ENCODE measurements at regions not wholly inside any gene's neighbourhood (a gene's known extent, or its start where the extent isn't known, plus 50 kb on each side); places are given as distances from the start of the nearest gene placed in this dataset.

DNA sequence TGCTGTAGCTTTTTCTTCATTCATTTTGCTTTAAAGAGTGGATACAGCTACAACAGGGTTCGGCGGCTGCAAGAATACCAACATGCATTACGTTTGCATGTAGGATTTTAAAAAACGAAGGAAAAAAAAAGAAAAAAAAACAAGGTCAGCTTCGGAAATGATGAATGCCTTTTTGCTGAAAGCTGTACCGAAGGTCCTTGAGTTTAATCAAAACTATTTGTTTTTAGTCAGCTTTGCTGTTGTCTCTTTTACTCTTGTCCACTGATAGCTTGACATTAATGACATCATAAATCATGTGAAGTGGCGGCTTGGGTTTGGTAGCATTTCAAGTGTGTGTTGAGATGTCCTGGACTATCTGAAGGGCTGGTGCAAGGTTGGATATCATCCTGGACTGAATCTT lies 779.1 kb downstream of the NR2F1-AS1 start:
- no peak overlapping the region for H3K9ac ChIP-seq (ENCODE audit: low read length in 3 of 3)
- TF ChIP-seq, protein P1, sequence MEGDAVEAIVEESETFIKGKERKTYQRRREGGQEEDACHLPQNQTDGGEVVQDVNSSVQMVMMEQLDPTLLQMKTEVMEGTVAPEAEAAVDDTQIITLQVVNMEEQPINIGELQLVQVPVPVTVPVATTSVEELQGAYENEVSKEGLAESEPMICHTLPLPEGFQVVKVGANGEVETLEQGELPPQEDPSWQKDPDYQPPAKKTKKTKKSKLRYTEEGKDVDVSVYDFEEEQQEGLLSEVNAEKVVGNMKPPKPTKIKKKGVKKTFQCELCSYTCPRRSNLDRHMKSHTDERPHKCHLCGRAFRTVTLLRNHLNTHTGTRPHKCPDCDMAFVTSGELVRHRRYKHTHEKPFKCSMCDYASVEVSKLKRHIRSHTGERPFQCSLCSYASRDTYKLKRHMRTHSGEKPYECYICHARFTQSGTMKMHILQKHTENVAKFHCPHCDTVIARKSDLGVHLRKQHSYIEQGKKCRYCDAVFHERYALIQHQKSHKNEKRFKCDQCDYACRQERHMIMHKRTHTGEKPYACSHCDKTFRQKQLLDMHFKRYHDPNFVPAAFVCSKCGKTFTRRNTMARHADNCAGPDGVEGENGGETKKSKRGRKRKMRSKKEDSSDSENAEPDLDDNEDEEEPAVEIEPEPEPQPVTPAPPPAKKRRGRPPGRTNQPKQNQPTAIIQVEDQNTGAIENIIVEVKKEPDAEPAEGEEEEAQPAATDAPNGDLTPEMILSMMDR (IDR thresholded peaks at IDR 0.05; ENCODE audit: borderline replicate concordance, extremely low read depth, insufficient read depth) = no peak
- no peaks in the 10 kb centered on the region for H3K9me3 ChIP-seq (ENCODE audit: control insufficient read depth in 2 of 3, insufficient read depth in 1 of 3, low read length in 3 of 3)
- no peaks in the 10 kb centered on the region for H3K4me1 ChIP-seq (ENCODE audit: control insufficient read depth in 2 of 3, insufficient read depth in 2 of 3, low read depth in 1 of 3, low read length in 3 of 3)
- no peak overlapping the region for H3K4me3 ChIP-seq (ENCODE audit: low read length in 3 of 3)
- no peak overlapping the region for H3K27ac ChIP-seq (ENCODE audit: low read depth in 2 of 2, low read length in 2 of 2)
- intact Hi-C loops (cut with DNase I) = no loop called here
- DNase-seq = peak in 3 of 5 donors; percentile 46 to 80 (median 73)
- no peaks in the 10 kb centered on the region for H3K36me3 ChIP-seq (ENCODE audit: control insufficient read depth in 2 of 3, insufficient read depth in 3 of 3, low read length in 3 of 3)
- no peak for FAIRE-seq
- H3K27me3 ChIP-seq (ENCODE audit: control insufficient read depth, insufficient read depth, low read length) = no peaks in the 10 kb centered on the region

DNA sequence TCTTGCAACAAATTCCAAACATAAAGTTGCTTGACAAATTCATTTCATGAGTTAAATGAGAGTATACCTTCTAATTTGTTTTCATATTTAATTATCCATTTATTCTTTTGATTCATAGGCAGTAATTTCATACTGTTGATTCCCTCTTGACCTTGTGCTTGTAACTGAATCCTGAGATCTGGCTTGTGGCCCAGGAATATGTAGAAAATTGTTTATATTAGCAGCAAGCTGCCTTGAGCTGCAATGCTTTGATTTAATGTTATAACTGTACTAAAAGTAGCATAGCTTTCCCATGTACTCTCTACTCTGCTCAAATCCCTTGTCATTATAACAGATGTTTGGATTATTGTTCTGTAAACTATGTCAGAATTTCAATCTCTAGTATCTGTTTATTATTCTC lies 780.7 kb downstream of the NR2F1-AS1 start:
- Histone ChIP-seq H3K36me3 (ENCODE audit: control insufficient read depth in 2 of 3, insufficient read depth in 3 of 3, low read length in 3 of 3) (no peaks in the 10 kb centered on the region), H3K4me1 (ENCODE audit: control insufficient read depth in 2 of 3, insufficient read depth in 2 of 3, low read depth in 1 of 3, low read length in 3 of 3) (no peaks in the 10 kb centered on the region), H3K9me3 (ENCODE audit: control insufficient read depth in 2 of 3, insufficient read depth in 1 of 3, low read length in 3 of 3) (no peaks in the 10 kb centered on the region), H3K27me3 (ENCODE audit: control insufficient read depth, insufficient read depth, low read length) (no peaks in the 10 kb centered on the region), H3K4me3 (ENCODE audit: low read length in 3 of 3) (no peak overlapping the region), H3K27ac (ENCODE audit: low read depth in 2 of 2, low read length in 2 of 2) (no peak overlapping the region), H3K9ac (ENCODE audit: low read length in 3 of 3) (no peak overlapping the region)
- peak in 2 of 5 donors; percentile 48 to 76 for DNase-seq
- no peak for FAIRE-seq
- intact Hi-C loops (cut with DNase I) = no loop called here
- TF ChIP-seq, protein P1 (IDR thresholded peaks at IDR 0.05; ENCODE audit: borderline replicate concordance, extremely low read depth, insufficient read depth) = no peak

DNA sequence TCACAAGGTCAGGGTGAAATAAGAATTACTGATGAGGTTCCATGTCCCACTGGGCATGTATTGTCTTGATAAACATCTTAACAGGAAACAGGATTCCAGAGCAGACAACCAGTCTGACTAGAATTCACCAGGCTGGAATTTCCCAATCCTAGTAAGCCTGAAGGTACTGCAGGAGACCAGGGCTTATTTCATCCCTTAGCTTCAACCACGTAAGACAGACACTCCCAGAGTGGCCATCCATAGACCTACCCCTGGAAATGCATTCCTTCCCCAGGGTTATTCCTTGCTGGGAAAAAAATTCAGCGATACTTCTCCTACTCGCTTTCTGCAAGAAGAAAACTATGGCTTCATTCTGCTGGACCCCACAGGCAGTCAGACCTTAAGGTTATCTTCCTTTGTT lies 785.4 kb downstream of the NR2F1-AS1 start:
- TF ChIP-seq, protein P1 (IDR thresholded peaks at IDR 0.05; ENCODE audit: borderline replicate concordance, extremely low read depth, insufficient read depth) = no peak
- H3K27me3 ChIP-seq (ENCODE audit: control insufficient read depth, insufficient read depth, low read length) = no peaks in the 10 kb centered on the region
- intact Hi-C loops (cut with DNase I) = no loop called here
- no peaks in the 10 kb centered on the region for H3K4me1 ChIP-seq (ENCODE audit: control insufficient read depth in 2 of 3, insufficient read depth in 2 of 3, low read depth in 1 of 3, low read length in 3 of 3)
- no peak overlapping the region for H3K4me3 ChIP-seq (ENCODE audit: low read length in 3 of 3)
- DNase-seq (no peak), FAIRE-seq (no peak)
- no peaks in the 10 kb centered on the region for H3K36me3 ChIP-seq (ENCODE audit: control insufficient read depth in 2 of 3, insufficient read depth in 3 of 3, low read length in 3 of 3)
- H3K9ac ChIP-seq (ENCODE audit: low read length in 3 of 3) = no peak overlapping the region
- no peak overlapping the region for H3K27ac ChIP-seq (ENCODE audit: low read depth in 2 of 2, low read length in 2 of 2)
- peaks cover 0 to 2% (median 0%) of the 10 kb centered on the region in 3 donors for H3K9me3 ChIP-seq (ENCODE audit: control insufficient read depth in 2 of 3, insufficient read depth in 1 of 3, low read length in 3 of 3)

DNA sequence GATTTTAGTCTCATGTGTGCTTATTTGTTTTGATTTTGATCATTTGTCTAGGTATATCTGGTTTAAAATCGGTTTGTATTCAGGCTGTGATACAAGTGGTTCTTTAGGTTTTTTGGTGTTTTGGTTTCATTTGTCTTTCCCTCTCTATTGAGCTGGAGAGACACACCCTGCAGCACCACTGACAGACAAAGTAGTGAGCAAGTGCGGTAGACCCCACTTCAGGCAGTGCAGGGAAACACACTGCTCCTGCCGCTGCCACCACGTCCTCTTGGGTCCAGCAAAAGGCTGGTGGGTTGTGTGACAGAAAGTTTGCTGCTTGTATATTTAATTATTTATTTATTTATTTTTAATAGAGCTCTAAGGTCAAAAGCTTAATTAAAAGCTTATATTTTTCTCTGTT lies 801.0 kb downstream of the NR2F1-AS1 start:
- TF ChIP-seq, protein P1 (IDR thresholded peaks at IDR 0.05; ENCODE audit: borderline replicate concordance, extremely low read depth, insufficient read depth) = no peak
- Histone ChIP-seq H3K36me3 (ENCODE audit: control insufficient read depth in 2 of 3, insufficient read depth in 3 of 3, low read length in 3 of 3) (no peaks in the 10 kb centered on the region), H3K4me3 (ENCODE audit: low read length in 3 of 3) (no peak overlapping the region), H3K27me3 (ENCODE audit: control insufficient read depth, insufficient read depth, low read length) (no peaks in the 10 kb centered on the region), H3K9me3 (ENCODE audit: control insufficient read depth in 2 of 3, insufficient read depth in 1 of 3, low read length in 3 of 3) (no peaks in the 10 kb centered on the region), H3K9ac (ENCODE audit: low read length in 3 of 3) (no peak overlapping the region), H3K27ac (ENCODE audit: low read depth in 2 of 2, low read length in 2 of 2) (no peak overlapping the region), H3K4me1 (ENCODE audit: control insufficient read depth in 2 of 3, insufficient read depth in 2 of 3, low read depth in 1 of 3, low read length in 3 of 3) (no peaks in the 10 kb centered on the region)
- no peak for DNase-seq
- no peak for FAIRE-seq
- intact Hi-C loops (cut with DNase I) = no loop called here
